Suprapubic skin (tissue), 3 donors: ENCODE measurements at regions not wholly inside any gene's neighbourhood (a gene's known extent, or its start where the extent isn't known, plus 50 kb on each side); places are given as distances from the start of the nearest gene placed in this dataset.

Experiments used
- POLR2AphosphoS5 ChIP-seq, 3 donors: sonication (generic); formaldehyde crosslinking; IDR thresholded peaks; one replicate each; pipeline ENCODE4 v1.6.1; 2017; ENCODE audit warnings: antibody characterized with exemption in 3 of 3
- TF ChIP-seq, protein P1 (sequence below), 2 donors: fragments of 200-600 bp in 1 of 2; fragments of 450-650 bp in 1 of 2; sonication (generic) in 1 of 2; IDR thresholded peaks; one replicate each; pipeline ENCODE4 v1.5.1; 2016 to 2019; ENCODE audit warnings: antibody characterized with exemption in 2 of 2, mild to moderate bottlenecking in 1 of 2, moderate library complexity in 1 of 2

DNA sequence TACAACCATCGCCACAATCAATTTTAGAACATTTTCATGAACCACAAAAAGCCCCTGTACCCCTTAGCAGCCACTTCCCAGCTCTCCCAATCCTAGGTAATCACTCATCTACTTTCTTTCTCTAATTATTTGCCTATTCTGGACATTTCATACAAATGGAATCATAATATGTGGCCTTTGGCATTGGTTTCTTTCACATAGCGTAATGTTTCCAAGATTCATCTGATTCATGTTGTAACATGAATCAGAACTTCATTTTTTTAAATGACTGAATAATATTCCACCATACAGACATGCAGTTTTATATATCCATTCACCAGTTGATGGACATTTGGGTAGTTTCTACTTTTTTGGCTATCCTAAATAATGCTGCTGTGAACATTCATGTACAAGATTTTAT, 56.2 kb upstream of the RCN1 start:
- TF ChIP-seq, protein P1, sequence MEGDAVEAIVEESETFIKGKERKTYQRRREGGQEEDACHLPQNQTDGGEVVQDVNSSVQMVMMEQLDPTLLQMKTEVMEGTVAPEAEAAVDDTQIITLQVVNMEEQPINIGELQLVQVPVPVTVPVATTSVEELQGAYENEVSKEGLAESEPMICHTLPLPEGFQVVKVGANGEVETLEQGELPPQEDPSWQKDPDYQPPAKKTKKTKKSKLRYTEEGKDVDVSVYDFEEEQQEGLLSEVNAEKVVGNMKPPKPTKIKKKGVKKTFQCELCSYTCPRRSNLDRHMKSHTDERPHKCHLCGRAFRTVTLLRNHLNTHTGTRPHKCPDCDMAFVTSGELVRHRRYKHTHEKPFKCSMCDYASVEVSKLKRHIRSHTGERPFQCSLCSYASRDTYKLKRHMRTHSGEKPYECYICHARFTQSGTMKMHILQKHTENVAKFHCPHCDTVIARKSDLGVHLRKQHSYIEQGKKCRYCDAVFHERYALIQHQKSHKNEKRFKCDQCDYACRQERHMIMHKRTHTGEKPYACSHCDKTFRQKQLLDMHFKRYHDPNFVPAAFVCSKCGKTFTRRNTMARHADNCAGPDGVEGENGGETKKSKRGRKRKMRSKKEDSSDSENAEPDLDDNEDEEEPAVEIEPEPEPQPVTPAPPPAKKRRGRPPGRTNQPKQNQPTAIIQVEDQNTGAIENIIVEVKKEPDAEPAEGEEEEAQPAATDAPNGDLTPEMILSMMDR (IDR thresholded peaks at IDR 0.05): no peak
- TF ChIP-seq POLR2AphosphoS5 (IDR thresholded peaks at IDR 0.05): no peak
